BE2C (cell line): ENCODE measurements at regions not wholly inside any gene's neighbourhood (a gene's known extent, or its start where the extent isn't known, plus 50 kb on each side); places are given as distances from the start of the nearest gene placed in this dataset.

Experiments used
- DNase-seq: peaks from one replicate; pipeline ENCODE4 v3.0.0-alpha.2; 2020
- H3K27me3 ChIP-seq: fragments of 250-450 bp; sonication (Bioruptor Pico); 2 replicates; pipeline ENCODE4 v1.5.1; 2020; ENCODE audit warnings: mild to moderate bottlenecking
- H3K36me3 ChIP-seq: fragments of 250-450 bp; sonication (Bioruptor Pico); 2 replicates; pipeline ENCODE4 v1.5.1; 2020; ENCODE audit warnings: mild to moderate bottlenecking
- H3K4me1 ChIP-seq: fragments of 250-450 bp; sonication (Bioruptor Pico); 2 replicates; pipeline ENCODE4 v1.5.1; 2020
- H3K4me3 ChIP-seq: 2 replicates; pipeline ENCODE4 v1.5.1; 2011; ENCODE audit warnings: low read depth, low read length
- H3K9me3 ChIP-seq: fragments of 250-450 bp; sonication (Bioruptor Pico); 2 replicates; pipeline ENCODE4 v1.5.1; 2020
- TF ChIP-seq, protein P1 (sequence below): IDR thresholded peaks from 2 replicates; pipeline ENCODE4 v1.5.1; 2012; ENCODE audit warnings: mild to moderate bottlenecking, low read depth, low read length

GRCh38 chrX:143800150-143800549, 79.6 kb upstream of the SPANXN2 start:
- Histone ChIP-seq H3K36me3 (no peaks in the 10 kb centered on the region), H3K4me3 (no peak overlapping the region), H3K27me3 (no peaks in the 10 kb centered on the region), H3K4me1 (no peaks in the 10 kb centered on the region), H3K9me3 (no peaks in the 10 kb centered on the region)
- no peak for DNase-seq
- TF ChIP-seq, protein P1, sequence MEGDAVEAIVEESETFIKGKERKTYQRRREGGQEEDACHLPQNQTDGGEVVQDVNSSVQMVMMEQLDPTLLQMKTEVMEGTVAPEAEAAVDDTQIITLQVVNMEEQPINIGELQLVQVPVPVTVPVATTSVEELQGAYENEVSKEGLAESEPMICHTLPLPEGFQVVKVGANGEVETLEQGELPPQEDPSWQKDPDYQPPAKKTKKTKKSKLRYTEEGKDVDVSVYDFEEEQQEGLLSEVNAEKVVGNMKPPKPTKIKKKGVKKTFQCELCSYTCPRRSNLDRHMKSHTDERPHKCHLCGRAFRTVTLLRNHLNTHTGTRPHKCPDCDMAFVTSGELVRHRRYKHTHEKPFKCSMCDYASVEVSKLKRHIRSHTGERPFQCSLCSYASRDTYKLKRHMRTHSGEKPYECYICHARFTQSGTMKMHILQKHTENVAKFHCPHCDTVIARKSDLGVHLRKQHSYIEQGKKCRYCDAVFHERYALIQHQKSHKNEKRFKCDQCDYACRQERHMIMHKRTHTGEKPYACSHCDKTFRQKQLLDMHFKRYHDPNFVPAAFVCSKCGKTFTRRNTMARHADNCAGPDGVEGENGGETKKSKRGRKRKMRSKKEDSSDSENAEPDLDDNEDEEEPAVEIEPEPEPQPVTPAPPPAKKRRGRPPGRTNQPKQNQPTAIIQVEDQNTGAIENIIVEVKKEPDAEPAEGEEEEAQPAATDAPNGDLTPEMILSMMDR: no peak

DNA sequence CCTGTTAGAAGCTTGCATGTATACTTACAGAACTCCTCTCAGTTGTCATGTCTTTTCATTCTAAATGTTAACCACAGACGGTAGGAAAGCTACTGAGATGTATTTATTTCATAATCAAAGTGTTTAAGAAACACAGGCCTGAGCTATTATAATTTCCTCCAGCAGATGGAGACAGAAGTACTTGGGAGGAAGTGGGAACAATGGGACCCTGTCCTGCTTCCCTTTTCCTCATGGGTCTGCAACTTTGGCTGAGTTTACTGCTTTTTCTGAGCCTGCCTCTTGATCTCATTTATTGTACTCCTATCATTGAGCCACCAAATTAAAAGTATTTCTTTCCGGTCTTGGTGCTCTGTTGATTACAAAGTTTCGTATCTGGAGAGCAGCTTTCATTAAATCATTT, 67.7 kb upstream of the SPANXN2 start:
- no peak for DNase-seq
- Histone ChIP-seq H3K36me3 (no peaks in the 10 kb centered on the region), H3K4me3 (no peak overlapping the region), H3K27me3 (no peaks in the 10 kb centered on the region), H3K9me3 (no peaks in the 10 kb centered on the region), H3K4me1 (no peaks in the 10 kb centered on the region)
- TF ChIP-seq, protein P1: peak; percentile 23

DNA sequence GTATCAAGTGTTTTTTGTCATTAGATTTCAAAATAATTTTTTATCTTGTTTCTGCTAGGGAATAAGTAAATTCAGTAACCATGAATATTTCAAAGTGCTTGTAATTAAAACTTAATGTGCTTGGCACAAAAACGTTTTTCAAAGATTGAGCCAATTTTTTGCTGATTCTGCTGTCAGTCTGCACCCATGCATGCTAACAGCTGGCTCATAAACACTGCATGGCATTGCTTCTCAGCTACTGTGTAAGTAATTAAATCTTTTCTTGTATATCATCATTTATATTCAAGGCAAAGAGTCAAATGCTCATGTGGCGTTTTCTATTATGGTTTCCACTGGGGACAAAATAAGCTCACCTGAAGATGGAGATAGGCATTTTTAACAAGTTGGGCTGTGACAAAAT, 66.8 kb upstream of the SPANXN2 start:
- no peak for DNase-seq
- H3K9me3 ChIP-seq: no peaks in the 10 kb centered on the region
- TF ChIP-seq, protein P1: no peak
- no peak overlapping the region for H3K4me3 ChIP-seq
- no peaks in the 10 kb centered on the region for H3K4me1 ChIP-seq
- H3K36me3 ChIP-seq: no peaks in the 10 kb centered on the region
- no peaks in the 10 kb centered on the region for H3K27me3 ChIP-seq

DNA sequence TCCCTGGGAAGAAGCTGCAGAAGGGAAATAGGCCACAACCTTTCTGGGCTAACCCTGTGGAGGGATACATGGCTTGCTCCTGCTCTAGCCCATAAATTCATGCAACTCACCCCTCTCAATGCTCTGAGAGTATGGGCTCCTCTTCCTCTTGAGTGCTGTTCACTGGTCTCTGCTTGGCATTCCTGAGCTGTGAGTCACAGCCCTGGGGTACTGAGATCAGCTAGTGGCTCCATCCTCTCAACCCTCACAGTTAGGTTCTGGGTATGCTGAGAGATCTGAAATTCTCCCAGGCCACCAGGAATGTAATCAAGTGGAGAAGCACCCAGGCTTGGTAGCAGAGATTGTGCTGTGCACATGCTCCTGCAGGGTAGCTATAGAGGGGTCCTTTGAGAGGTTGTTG, 60.6 kb upstream of the SPANXN2 start:
- no peak for DNase-seq
- H3K36me3 ChIP-seq: no peaks in the 10 kb centered on the region
- no peaks in the 10 kb centered on the region for H3K4me1 ChIP-seq
- no peaks in the 10 kb centered on the region for H3K9me3 ChIP-seq
- TF ChIP-seq, protein P1: no peak
- H3K27me3 ChIP-seq: no peaks in the 10 kb centered on the region
- no peak overlapping the region for H3K4me3 ChIP-seq
